Spleen (tissue), 7 donors: ENCODE measurements at regions not wholly inside any gene's neighbourhood (a gene's known extent, or its start where the extent isn't known, plus 50 kb on each side); places are given as distances from the start of the nearest gene placed in this dataset.

Source experiments
- POLR2A ChIP-seq, 3 donors: fragments of 450-650 bp; IDR thresholded peaks; one replicate each; pipeline ENCODE4 v1.5.1; 2017; ENCODE audit warnings: antibody characterized with exemption in 3 of 3, mild to moderate bottlenecking in 1 of 3
- POLR2AphosphoS5 ChIP-seq, 3 donors: sonication (generic); formaldehyde crosslinking; IDR thresholded peaks; one replicate each; pipeline ENCODE4 v1.5.1; 2017; ENCODE audit warnings: antibody characterized with exemption in 3 of 3
- TF ChIP-seq, protein P1 (sequence below), 11 experiments: fragments of 200-600 bp in 7 of 11; fragments of 450-650 bp in 4 of 11; sonication (generic) in 4 of 11; IDR thresholded peaks in 8 of 11; conservative IDR thresholded peaks in 3 of 11; 1 replicate in 7 of 11; 2 replicates in 4 of 11; pipeline versions ENCODE4 v1.4.0 to v1.8.0; 2016 to 2021; ENCODE audit warnings: antibody characterized with exemption in 11 of 11, inconsistent platforms in 4 of 11, mild to moderate bottlenecking in 1 of 11
- donor health status: DM: no; HTN: no; CAD: no; lungs with moderate emphysema.
- donor health status: DM: no; HTN: no; CAD: no.
- donor health status: DM: no; HTN: no; CAD: no.

DNA sequence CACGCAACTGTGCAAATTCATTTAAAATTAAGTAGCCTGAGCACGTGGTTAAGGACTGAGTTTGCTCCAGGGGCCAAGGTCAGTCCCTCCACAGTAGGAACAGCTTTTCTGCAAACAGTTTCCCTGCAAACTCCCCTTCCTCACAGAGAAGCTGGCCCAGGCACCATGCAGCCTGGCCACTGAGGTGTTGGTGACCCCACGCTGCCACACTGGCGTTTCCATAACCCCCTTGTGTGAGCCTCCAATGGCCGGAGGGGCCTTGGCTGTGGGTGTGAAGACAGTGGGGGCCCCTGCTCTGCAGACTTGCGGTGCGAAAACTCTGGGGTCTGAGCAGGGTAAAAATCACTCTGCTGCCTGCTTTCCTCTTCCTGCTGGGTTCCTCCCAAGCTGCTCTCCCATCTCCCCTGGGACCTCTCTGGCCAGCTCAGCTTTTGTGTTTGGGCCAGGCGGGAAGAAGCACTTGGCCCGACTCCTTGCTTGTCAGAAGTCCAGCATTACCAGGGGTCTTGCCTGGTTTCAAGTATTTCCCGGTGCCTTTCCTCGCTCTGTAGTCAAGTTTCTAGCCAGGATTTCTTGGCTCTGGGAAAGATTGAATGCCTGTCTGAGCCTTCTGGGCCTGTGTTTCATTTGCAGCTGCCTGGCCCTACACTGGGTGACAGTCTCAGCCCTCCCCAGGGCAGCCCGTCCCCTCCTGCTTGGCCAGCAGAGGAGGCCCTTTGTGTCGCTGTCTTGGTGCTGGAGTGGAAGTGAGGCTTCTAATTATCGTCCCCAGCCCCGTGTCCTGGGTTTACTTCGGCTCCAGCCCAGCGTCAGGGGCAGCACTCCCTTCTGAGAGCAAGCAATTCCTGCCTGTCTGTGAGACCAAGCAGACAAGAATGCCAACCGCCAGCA is 131.4 kb upstream of the SLC1A4 start:
- TF ChIP-seq, protein P1, sequence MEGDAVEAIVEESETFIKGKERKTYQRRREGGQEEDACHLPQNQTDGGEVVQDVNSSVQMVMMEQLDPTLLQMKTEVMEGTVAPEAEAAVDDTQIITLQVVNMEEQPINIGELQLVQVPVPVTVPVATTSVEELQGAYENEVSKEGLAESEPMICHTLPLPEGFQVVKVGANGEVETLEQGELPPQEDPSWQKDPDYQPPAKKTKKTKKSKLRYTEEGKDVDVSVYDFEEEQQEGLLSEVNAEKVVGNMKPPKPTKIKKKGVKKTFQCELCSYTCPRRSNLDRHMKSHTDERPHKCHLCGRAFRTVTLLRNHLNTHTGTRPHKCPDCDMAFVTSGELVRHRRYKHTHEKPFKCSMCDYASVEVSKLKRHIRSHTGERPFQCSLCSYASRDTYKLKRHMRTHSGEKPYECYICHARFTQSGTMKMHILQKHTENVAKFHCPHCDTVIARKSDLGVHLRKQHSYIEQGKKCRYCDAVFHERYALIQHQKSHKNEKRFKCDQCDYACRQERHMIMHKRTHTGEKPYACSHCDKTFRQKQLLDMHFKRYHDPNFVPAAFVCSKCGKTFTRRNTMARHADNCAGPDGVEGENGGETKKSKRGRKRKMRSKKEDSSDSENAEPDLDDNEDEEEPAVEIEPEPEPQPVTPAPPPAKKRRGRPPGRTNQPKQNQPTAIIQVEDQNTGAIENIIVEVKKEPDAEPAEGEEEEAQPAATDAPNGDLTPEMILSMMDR (IDR thresholded peaks at IDR 0.05 in 8 of 11, conservative IDR thresholded peaks at IDR 0.05 in 3 of 11): no peak
- TF ChIP-seq POLR2AphosphoS5 (IDR thresholded peaks at IDR 0.05) (peak in 1 of 3 donors; percentile 53), POLR2A (IDR thresholded peaks at IDR 0.05) (no peak)
